ENCODE measurements at regions not wholly inside any gene's neighbourhood (a gene's known extent, or its start where the extent isn't known, plus 50 kb on each side); places are given as distances from the start of the nearest gene placed in this dataset.
"Not testable (repeated sequence)": the region's sequence is repeated elsewhere in the genome, so short reads cannot be mapped to it uniquely, and the experiment has no call there.

GRCh38 chr6:15887491-15888461 is 224.9 kb upstream of the DTNBP1 start:
- TF ChIP-seq ZFX (IDR thresholded peaks at IDR 0.05) (no peak), CTCF (conservative IDR thresholded peaks at IDR 0.05) (no peak)
- H3K27ac ChIP-seq = no peak overlapping the region

- no peak overlapping the region for H3K27ac ChIP-seq
- TF ChIP-seq ZFX (IDR thresholded peaks at IDR 0.05) = no peak
- TF ChIP-seq CTCF (conservative IDR thresholded peaks at IDR 0.05) = no peak
Observed at GRCh38 chr6:15885624-15886023, 222.8 kb upstream of the DTNBP1 start.

GRCh38 chr6:15883593-15883992 is 220.8 kb upstream of the DTNBP1 start:
- H3K27ac ChIP-seq = not testable (repeated sequence)

- no peak overlapping the region for H3K27ac ChIP-seq
- TF ChIP-seq CTCF (conservative IDR thresholded peaks at IDR 0.05) (no peak), ZFX (IDR thresholded peaks at IDR 0.05) (no peak)
Observed at GRCh38 chr6:15882915-15883314, 220.1 kb upstream of the DTNBP1 start.

- TF ChIP-seq CTCF (conservative IDR thresholded peaks at IDR 0.05) (no peak), ZFX (IDR thresholded peaks at IDR 0.05) (no peak)
- H3K27ac ChIP-seq = no peak overlapping the region
Observed at GRCh38 chr6:15882345-15882744, 219.5 kb upstream of the DTNBP1 start.

- H3K27ac ChIP-seq = no peak overlapping the region
- no peak for TF ChIP-seq ZFX (IDR thresholded peaks at IDR 0.05)
- no peak for TF ChIP-seq CTCF (conservative IDR thresholded peaks at IDR 0.05)
Observed at GRCh38 chr6:15881150-15881549, 218.3 kb upstream of the DTNBP1 start.

GRCh38 chr6:15880262-15880973 is 217.6 kb upstream of the DTNBP1 start:
- no peak overlapping the region for H3K27ac ChIP-seq
- TF ChIP-seq CTCF (conservative IDR thresholded peaks at IDR 0.05) (no peak), ZFX (IDR thresholded peaks at IDR 0.05) (no peak)
